ENCODE measurements at regions not wholly inside any gene's neighbourhood (a gene's known extent, or its start where the extent isn't known, plus 50 kb on each side); places are given as distances from the start of the nearest gene placed in this dataset.

DNA sequence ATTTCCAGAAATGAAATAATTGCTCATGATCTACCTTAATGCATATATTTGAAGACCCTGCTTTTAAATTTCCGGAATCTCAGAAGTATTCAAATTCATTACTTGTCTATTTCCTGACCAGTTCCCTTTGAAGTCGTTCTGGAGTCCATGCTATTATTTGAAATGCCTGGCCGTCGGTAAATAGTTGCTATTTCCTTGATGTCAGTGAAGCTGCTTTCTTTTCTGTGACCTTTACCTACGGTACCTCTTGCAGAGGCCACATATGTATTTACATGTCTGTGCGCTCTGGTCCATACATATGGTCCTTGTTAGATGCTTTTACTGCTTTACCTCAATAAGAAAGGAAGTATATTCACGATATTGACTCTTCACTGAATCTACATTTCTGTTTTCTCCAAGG lies 199.7 kb downstream of the PAPSS1 start:
- no peak overlapping the region for H3K9ac ChIP-seq (replicated peaks; ENCODE audit: extremely low read depth, insufficient read depth, low read length)
- no peak overlapping the region for H3K4me2 ChIP-seq (ENCODE audit: insufficient read depth, low read length)
- no peaks in the 10 kb centered on the region for H3K27me3 ChIP-seq (ENCODE audit: control insufficient read depth in 2 of 2, insufficient read depth in 2 of 2, low read length in 2 of 2)
- ChIA-PET POLR2A (no interaction called here), CTCF (no interaction called here)
- no peaks in the 10 kb centered on the region for H3K4me1 ChIP-seq (ENCODE audit: control insufficient read depth, extremely low read depth, insufficient read depth, low read length)
- no peaks in the 10 kb centered on the region for H3K9me3 ChIP-seq (replicated peaks; ENCODE audit: control insufficient read depth, insufficient read depth, low read length)
- H3K79me2 ChIP-seq (ENCODE audit: control insufficient read depth, insufficient read depth, low read length): no peaks in the 10 kb centered on the region
- no peak overlapping the region for H3K27ac ChIP-seq (ENCODE audit: insufficient read depth, low read depth, low read length)
- TF ChIP-seq, protein P1, sequence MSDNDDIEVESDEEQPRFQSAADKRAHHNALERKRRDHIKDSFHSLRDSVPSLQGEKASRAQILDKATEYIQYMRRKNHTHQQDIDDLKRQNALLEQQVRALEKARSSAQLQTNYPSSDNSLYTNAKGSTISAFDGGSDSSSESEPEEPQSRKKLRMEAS (IDR thresholded peaks at IDR 0.05; ENCODE audit: insufficient read depth, insufficient read length): no peak
- TF ChIP-seq, protein P2, sequence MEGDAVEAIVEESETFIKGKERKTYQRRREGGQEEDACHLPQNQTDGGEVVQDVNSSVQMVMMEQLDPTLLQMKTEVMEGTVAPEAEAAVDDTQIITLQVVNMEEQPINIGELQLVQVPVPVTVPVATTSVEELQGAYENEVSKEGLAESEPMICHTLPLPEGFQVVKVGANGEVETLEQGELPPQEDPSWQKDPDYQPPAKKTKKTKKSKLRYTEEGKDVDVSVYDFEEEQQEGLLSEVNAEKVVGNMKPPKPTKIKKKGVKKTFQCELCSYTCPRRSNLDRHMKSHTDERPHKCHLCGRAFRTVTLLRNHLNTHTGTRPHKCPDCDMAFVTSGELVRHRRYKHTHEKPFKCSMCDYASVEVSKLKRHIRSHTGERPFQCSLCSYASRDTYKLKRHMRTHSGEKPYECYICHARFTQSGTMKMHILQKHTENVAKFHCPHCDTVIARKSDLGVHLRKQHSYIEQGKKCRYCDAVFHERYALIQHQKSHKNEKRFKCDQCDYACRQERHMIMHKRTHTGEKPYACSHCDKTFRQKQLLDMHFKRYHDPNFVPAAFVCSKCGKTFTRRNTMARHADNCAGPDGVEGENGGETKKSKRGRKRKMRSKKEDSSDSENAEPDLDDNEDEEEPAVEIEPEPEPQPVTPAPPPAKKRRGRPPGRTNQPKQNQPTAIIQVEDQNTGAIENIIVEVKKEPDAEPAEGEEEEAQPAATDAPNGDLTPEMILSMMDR (IDR thresholded peaks at IDR 0.05; ENCODE audit: extremely low read depth in 1 of 2, insufficient read depth in 1 of 2, low read depth in 1 of 2, low read length in 2 of 2): no peak
- no peak for TF ChIP-seq POLR2A (IDR thresholded peaks at IDR 0.05; ENCODE audit: low read depth, low read length)
- TF ChIP-seq GATA2 (IDR thresholded peaks at IDR 0.05; ENCODE audit: insufficient read depth, insufficient read length, low read depth, low read length): no peak
- no peak for TF ChIP-seq FOS (IDR thresholded peaks at IDR 0.05; ENCODE audit: borderline replicate concordance, insufficient read depth, low read length)
- TF ChIP-seq MYC (IDR thresholded peaks at IDR 0.05; ENCODE audit: low read depth, low read length): no peak
- no peak for TF ChIP-seq POLR2AphosphoS5 (IDR thresholded peaks at IDR 0.05; ENCODE audit: insufficient read depth, low read depth, low read length)
- no peak for TF ChIP-seq JUN (IDR thresholded peaks at IDR 0.05; ENCODE audit: borderline replicate concordance, insufficient read depth, insufficient read length, low read depth)
- TF ChIP-seq EZH2 (IDR thresholded peaks at IDR 0.05; ENCODE audit: borderline replicate concordance, low read depth, low read length, severe bottlenecking): no peak
- intact Hi-C loops (cut with micrococcal nuclease): loop anchor here (5.0 kb wide), 1 partner anchor 217 kb away; no protein-coding TSS in a partner anchor
- no peak for DNase-seq (ENCODE audit: low read depth, low spot score)
- dilution Hi-C loops (cut with MboI; ENCODE audit: extremely low pct_ligation_motif_present, low sequenced_read_pairs): no loop called here
- no TSS peak for BruUV-seq (replicated peaks)
- H3K36me3 ChIP-seq (ENCODE audit: control insufficient read depth in 2 of 2, extremely low read depth in 1 of 2, insufficient read depth in 2 of 2, low read length in 2 of 2): no peaks in the 10 kb centered on the region
- H3K9me1 ChIP-seq (replicated peaks; ENCODE audit: control insufficient read depth, extremely low read depth, insufficient read depth, low read length): no peaks in the 10 kb centered on the region
- H4K20me1 ChIP-seq (replicated peaks; ENCODE audit: control insufficient read depth, extremely low read depth, insufficient read depth, low read length): no peaks in the 10 kb centered on the region
- H2AFZ ChIP-seq (ENCODE audit: low read depth, low read length): no peak overlapping the region
- no peak for FAIRE-seq
- no peak overlapping the region for H3K4me3 ChIP-seq (replicated peaks in 1 of 3; ENCODE audit: insufficient read depth in 1 of 3, low read depth in 1 of 3, low read length in 3 of 3)
